ENCODE measurements at regions not wholly inside any gene's neighbourhood (a gene's known extent, or its start where the extent isn't known, plus 50 kb on each side); places are given as distances from the start of the nearest gene placed in this dataset.
A peak's percentile ranks its signal among the peaks of the same experiment; 100 is the strongest.
"Not testable (repeated sequence)": the region's sequence is repeated elsewhere in the genome, so short reads cannot be mapped to it uniquely, and the experiment has no call there.

DNA sequence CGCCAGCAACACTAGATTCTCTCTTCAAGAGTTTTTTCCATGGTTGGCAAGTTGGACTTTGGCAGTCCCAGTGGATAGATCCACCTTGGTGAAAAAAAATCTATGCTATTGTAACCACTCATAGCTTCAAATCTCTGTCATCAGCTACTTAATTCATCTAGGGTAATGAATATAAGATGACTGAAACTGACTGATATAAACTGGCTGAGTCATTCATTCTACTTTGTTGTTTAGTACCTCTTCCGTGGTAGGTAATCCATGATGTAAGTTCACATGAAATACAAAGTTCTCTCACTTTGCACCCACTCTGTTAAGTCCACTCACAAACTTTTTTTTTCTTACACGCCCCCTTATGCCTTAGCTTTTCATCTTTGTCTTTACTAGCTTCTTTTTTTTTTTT, 1381.5 kb downstream of the SLITRK5 start:
- Histone ChIP-seq H3K9me3 (ENCODE audit: control insufficient read depth, insufficient read depth, low read length) (peaks cover 2% of the 10 kb centered on the region; the same call in 1 of the 2 replicates), H3K4me1 (ENCODE audit: insufficient read depth, low read length) (no peaks in the 10 kb centered on the region), H3K9ac (ENCODE audit: low read depth, low read length) (no peak overlapping the region), H3K36me3 (ENCODE audit: insufficient read depth, low read length) (no peaks in the 10 kb centered on the region)

DNA sequence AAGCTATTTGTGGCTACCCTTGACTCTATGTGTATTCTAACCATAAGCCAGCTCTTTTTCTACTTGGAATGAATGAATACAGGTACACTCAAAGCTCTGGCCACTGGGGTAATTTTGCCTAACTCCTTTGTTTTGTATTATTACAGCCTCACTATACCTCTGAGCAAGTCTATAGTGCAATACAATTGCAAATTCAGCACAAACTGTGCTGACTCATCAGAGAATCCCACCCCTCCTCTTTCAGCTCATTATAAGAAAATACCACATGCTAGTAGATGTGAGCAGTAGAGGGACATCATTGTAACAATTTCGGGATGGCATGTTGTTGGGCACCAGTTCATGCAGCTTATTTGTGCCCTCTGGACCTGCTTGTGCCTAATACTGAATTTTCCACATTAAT, 1382.2 kb downstream of the SLITRK5 start:
- Histone ChIP-seq H3K4me1 (ENCODE audit: insufficient read depth, low read length) (no peaks in the 10 kb centered on the region), H3K36me3 (ENCODE audit: insufficient read depth, low read length) (no peaks in the 10 kb centered on the region), H3K9ac (ENCODE audit: low read depth, low read length) (no peak overlapping the region), H3K9me3 (ENCODE audit: control insufficient read depth, insufficient read depth, low read length) (peaks cover 2% of the 10 kb centered on the region; the same call in 1 of the 2 replicates)

DNA sequence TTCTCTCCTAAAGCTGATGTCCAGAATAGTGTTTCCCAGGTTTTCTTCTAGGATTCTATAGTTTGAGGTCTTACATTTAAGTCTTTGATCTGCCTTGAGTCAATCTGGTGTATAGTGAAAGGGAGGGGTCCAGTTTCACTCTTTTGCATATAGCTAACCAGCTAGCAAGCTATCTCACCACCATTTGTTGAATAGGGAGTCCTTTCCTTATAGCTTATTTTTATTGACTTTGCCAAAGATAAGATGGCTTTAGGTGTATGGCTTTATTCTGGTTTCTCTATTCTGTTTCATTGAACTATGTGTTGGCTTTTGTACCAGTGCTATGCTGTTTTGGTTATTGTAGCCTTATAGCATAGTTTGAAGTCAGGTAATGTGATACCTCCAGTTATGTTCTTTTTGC, 1386.1 kb downstream of the SLITRK5 start:
- no peak overlapping the region for H3K9ac ChIP-seq (ENCODE audit: low read depth, low read length)
- H3K9me3 ChIP-seq (ENCODE audit: control insufficient read depth, insufficient read depth, low read length): peaks cover 2% of the 10 kb centered on the region; the same call in 1 of the 2 replicates
- no peaks in the 10 kb centered on the region for H3K4me1 ChIP-seq (ENCODE audit: insufficient read depth, low read length)
- H3K36me3 ChIP-seq (ENCODE audit: insufficient read depth, low read length): no peaks in the 10 kb centered on the region

DNA sequence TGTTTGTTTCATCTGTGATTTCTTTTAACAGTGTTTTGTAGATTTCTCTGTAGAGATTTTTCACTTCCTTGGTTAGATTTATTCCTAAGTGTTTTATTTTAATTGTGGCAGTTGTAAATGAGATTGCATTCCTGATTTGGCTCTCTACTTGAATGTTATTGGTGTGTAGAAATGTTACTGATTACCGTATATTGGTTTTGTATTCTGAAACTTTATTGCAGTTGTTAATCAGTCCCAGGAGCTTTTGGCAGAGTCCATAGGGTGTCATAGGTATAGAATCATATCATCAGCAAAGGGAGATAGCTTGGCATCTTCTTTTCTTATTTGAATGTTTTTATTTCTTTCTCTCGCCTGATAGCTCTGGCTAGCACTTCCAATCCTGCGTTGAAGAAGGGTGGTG, 1386.7 kb downstream of the SLITRK5 start:
- H3K4me1 ChIP-seq (ENCODE audit: insufficient read depth, low read length): no peaks in the 10 kb centered on the region
- no peaks in the 10 kb centered on the region for H3K36me3 ChIP-seq (ENCODE audit: insufficient read depth, low read length)
- H3K9me3 ChIP-seq (ENCODE audit: control insufficient read depth, insufficient read depth, low read length): peaks cover 2% of the 10 kb centered on the region; the same call in 1 of the 2 replicates
- no peak overlapping the region for H3K9ac ChIP-seq (ENCODE audit: low read depth, low read length)

DNA sequence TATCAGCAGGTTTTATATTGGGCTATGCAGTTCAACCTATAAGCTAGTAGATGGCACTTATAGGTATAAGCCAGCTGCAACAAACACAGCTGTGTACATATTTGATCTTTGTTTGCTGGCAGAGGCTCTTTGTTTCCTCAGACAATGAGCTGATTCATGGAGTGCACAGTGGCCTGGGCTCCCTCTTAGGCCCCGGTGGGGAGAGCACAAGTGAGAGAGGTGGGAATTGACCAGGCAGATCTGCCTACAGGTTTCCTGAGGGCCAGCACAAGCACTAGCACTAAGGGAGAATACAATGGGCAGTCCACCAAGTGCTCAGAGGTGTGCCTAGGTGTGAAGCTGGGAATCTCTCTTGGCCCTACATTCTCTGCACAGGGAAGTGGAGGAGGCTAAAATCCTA, 1390.7 kb downstream of the SLITRK5 start:
- no peaks in the 10 kb centered on the region for H3K4me1 ChIP-seq (ENCODE audit: insufficient read depth, low read length)
- H3K36me3 ChIP-seq (ENCODE audit: insufficient read depth, low read length): no peaks in the 10 kb centered on the region

DNA sequence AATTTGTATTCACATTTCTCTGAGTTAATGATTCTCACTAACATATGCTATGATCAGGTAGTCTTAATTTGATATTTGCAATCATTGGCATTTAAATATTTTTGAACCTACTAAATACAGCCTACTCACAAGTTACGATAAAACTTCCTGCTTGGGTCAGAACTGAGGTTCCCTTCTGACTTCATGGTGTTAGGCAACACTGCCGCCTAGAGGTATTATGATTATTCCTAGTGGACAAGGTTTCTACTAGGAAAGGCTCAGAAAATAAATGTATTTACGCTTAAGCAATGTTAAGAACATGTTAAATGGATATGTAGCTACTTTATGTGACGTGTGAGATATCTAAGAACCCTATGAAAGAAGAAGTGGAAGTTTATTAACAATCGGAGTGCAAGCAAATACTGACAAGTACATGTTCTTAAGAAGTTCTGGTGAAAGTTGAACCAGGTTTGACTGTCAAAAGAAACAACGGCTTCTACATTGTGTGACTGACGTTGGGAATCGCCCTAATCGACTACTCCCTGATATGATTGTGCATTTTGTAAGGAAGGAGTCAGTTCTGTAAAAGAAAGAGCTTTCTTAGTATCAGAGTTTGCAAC, 1395.8 kb downstream of the SLITRK5 start:
- no peak overlapping the region; the same call in 1 of the 2 replicates for H3K9ac ChIP-seq (ENCODE audit: low read depth, low read length)
- no peaks in the 10 kb centered on the region for H3K36me3 ChIP-seq (ENCODE audit: insufficient read depth, low read length)

More for the DNA sequence above, 1390.7 kb downstream of the SLITRK5 start:
- H3K9ac ChIP-seq (ENCODE audit: low read depth, low read length): no peak overlapping the region
- H3K9me3 ChIP-seq (ENCODE audit: control insufficient read depth, insufficient read depth, low read length): no peaks in the 10 kb centered on the region

DNA sequence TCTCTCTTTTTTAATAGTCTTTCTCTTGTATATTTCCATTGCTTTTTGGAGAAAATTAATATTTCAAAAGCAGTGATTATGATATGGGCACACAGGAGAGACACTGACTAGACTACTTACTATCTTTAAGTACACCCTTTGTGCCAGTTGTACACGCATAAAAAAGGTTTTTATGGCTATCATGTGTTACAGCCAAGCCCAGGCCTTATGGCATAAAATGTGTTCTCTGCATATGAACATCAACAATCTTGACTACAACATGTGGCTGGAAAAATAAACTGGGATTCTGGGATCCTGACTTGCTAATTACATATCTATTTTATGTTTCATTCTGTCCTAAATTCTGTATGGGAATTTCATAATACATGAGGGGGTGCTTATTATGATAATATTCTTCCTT, 1401.8 kb downstream of the SLITRK5 start:
- no peaks in the 10 kb centered on the region for H3K36me3 ChIP-seq (ENCODE audit: insufficient read depth, low read length)
- H3K4me1 ChIP-seq (ENCODE audit: insufficient read depth, low read length): no peaks in the 10 kb centered on the region
- H3K9me3 ChIP-seq (ENCODE audit: control insufficient read depth, insufficient read depth, low read length): no peaks in the 10 kb centered on the region
- no peak overlapping the region for H3K9ac ChIP-seq (ENCODE audit: low read depth, low read length)

More for the DNA sequence above, 1395.8 kb downstream of the SLITRK5 start:
- H3K9me3 ChIP-seq (ENCODE audit: control insufficient read depth, insufficient read depth, low read length): no peaks in the 10 kb centered on the region
- H3K4me1 ChIP-seq (ENCODE audit: insufficient read depth, low read length): no peaks in the 10 kb centered on the region

DNA sequence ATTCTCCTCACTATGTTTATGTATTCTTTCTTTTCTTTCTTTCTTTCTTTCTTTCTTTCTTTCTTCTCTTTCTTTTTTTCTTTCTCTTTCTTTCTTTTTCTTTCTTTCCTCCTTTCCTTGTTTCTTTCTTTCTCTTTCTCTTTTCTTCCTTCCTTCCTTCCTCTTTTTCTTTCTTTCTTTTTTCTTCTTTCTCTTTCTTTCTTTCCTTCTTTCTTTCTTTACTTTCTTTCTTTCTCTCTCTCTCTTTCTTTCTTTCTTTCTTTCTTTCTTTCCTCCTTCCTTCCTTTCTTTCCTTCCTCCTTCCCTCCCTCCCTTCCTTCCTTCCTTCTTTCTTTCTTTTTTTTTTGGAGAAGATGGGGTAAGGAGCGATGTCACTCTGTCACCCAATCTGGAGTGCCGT, 1405.5 kb downstream of the SLITRK5 start:
- H3K36me3 ChIP-seq (ENCODE audit: insufficient read depth, low read length): no peaks in the 10 kb centered on the region
- no peaks in the 10 kb centered on the region for H3K9me3 ChIP-seq (ENCODE audit: control insufficient read depth, insufficient read depth, low read length)
- H3K4me1 ChIP-seq (ENCODE audit: insufficient read depth, low read length): no peaks in the 10 kb centered on the region; the same call in 1 of the 2 replicates
- no peak overlapping the region for H3K9ac ChIP-seq (ENCODE audit: low read depth, low read length)

DNA sequence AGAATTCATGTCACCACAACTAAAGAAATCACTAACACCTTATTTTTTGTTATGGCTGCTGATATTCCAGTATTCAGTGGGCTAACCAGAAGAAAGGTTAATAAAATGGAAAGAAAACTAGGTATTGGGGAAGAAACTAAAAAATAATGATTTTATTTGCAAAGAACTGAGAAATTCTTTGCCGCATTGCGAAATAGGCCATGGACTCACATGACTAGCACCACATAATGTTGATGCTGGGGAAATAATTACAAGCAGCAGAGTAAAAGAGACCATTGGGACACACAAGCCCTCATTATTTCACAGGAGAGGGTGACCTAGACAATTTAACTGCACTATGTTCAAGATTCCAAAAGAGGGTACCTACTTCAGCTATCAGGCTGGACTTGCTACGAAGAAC, 1411.5 kb downstream of the SLITRK5 start:
- no peaks in the 10 kb centered on the region for H3K9me3 ChIP-seq (ENCODE audit: control insufficient read depth, insufficient read depth, low read length)
- no peaks in the 10 kb centered on the region; the same call in 1 of the 2 replicates for H3K4me1 ChIP-seq (ENCODE audit: insufficient read depth, low read length)
- H3K36me3 ChIP-seq (ENCODE audit: insufficient read depth, low read length): no peaks in the 10 kb centered on the region
- no peak overlapping the region for H3K9ac ChIP-seq (ENCODE audit: low read depth, low read length)

DNA sequence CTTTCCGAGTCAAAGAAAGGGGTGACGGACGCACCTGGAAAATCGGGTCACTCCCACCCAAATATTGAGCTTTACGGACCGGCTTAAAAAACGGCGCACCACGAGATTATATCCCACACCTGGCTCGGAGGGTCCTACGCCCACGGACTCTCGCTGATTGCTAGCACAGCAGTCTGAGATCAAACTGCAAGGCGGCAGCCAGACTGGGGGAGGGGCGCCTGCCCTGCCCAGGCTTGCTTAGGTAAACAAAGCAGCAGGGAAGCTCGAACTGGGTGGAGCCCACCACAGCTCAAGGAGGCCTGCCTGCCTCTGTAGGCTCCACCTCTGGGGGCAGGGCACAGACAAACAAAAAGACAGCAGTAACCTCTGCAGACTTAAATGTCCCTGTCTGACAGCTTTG, 1416.9 kb downstream of the SLITRK5 start:
- not testable (repeated sequence) for H3K9me3 ChIP-seq (ENCODE audit: control insufficient read depth, insufficient read depth, low read length); H3K4me1 ChIP-seq (ENCODE audit: insufficient read depth, low read length); H3K36me3 ChIP-seq (ENCODE audit: insufficient read depth, low read length)
- H3K9ac ChIP-seq (ENCODE audit: low read depth, low read length): 0 out of 2 replicates have a peak overlapping the region, but pooled peaks have one; percentile 20

DNA sequence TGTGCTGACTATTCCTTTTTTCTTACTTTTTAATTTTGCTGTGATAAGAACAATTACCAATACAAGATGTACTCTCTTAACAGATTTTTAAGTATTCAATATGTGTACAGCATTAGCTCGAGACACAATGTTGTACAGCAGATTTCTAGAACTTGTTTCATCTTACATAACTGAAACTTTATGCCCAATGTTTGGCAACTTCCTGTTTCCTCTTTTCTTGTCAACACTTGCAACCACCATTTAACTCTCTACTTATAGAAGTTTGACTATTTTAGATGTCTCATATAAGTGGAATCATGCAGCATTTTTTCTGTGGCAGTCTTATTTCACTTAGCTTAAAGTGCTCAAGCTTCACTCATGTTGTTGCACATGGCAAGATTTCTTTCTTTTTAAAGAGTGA, 1426.8 kb downstream of the SLITRK5 start:
- no peaks in the 10 kb centered on the region for H3K4me1 ChIP-seq (ENCODE audit: insufficient read depth, low read length)
- no peak overlapping the region for H3K9ac ChIP-seq (ENCODE audit: low read depth, low read length)
- no peaks in the 10 kb centered on the region for H3K9me3 ChIP-seq (ENCODE audit: control insufficient read depth, insufficient read depth, low read length)
- H3K36me3 ChIP-seq (ENCODE audit: insufficient read depth, low read length): no peaks in the 10 kb centered on the region

DNA sequence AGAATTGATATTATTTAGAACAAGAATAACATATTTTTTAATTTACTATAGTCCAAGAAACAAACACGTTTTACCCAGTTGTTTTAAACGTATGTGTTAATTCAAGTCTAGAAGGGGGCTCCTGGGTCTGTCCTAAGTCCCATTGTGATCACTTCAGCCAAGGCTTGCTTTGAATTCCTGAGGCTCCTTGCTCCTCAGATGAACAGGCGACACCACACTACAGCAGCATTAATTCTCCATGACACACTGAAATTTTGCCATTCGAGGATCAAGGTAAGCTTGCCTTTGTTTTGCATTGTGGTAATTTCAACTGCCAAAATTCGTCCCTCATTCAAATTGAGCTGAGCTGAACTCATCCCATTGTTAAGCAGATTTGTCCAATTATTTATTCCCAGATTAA, 1442.6 kb downstream of the SLITRK5 start:
- Histone ChIP-seq H3K9me3 (ENCODE audit: control insufficient read depth, insufficient read depth, low read length) (no peaks in the 10 kb centered on the region), H3K9ac (ENCODE audit: low read depth, low read length) (no peak overlapping the region), H3K4me1 (ENCODE audit: insufficient read depth, low read length) (peaks cover 10% of the 10 kb centered on the region), H3K36me3 (ENCODE audit: insufficient read depth, low read length) (no peaks in the 10 kb centered on the region)

DNA sequence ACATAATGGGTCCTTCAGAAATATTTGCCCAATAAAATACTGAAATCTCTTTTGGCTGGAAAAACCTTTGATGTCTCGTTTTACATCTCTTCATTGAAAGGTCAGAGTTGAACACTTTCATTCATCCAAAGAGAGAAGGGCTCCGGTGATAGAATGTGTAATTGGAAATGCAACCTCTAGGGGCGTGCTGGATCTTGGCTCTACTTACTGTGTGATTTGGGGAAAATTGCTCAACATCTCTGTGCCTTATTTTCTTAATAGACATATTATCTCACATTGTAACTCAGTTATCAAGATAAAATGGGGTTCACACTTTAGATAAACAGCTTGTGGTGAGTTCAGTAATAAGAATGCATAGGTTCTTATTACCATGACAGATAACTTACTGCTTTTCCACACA, 1444.1 kb downstream of the SLITRK5 start:
- Histone ChIP-seq H3K4me1 (ENCODE audit: insufficient read depth, low read length) (peaks cover 10% of the 10 kb centered on the region), H3K9me3 (ENCODE audit: control insufficient read depth, insufficient read depth, low read length) (no peaks in the 10 kb centered on the region), H3K36me3 (ENCODE audit: insufficient read depth, low read length) (no peaks in the 10 kb centered on the region), H3K9ac (ENCODE audit: low read depth, low read length) (no peak overlapping the region)

DNA sequence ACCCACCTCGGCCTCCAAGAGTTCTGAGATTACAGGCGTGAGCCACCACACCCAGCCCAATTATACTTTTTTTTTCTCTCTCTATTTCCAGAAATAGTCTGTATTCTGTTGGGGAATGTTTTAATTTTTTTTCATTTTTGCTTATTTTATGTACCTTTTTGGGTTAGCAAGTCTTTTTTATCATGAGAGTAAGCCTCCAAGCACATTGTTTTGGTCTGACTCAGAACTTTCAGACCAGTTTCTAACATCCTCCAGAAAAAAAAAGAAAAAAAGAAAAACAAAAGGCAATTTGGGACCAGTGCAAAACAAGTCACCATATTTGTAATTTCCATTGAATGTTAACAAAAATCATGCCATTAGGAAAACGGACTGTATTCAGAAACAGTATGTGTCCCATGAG, 1465.5 kb downstream of the SLITRK5 start:
- Histone ChIP-seq H3K9ac (ENCODE audit: low read depth, low read length) (no peak overlapping the region), H3K4me1 (ENCODE audit: insufficient read depth, low read length) (no peaks in the 10 kb centered on the region), H3K36me3 (ENCODE audit: insufficient read depth, low read length) (no peaks in the 10 kb centered on the region), H3K9me3 (ENCODE audit: control insufficient read depth, insufficient read depth, low read length) (no peaks in the 10 kb centered on the region)

DNA sequence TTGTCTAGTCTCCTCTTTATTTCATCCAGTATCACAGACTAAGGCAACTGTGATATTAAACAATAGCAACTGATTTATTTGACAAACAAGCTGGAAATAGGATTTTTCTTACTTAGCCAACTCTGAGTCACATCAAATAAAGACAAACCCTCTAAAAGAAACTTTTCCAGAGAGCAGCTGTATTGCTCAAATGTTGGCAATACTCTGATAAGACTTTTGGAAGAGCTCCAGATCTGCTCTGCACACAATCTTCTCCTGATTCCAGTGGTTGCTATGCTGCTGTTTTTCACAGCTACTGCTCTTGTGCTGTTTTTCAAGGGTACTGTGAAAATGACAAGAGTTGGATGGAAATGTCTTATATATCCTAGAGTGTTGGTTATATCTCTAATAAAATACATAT, 1479.2 kb downstream of the SLITRK5 start:
- Histone ChIP-seq H3K9ac (ENCODE audit: low read depth, low read length) (no peak overlapping the region), H3K9me3 (ENCODE audit: control insufficient read depth, insufficient read depth, low read length) (0 out of 2 replicates have a peak, but pooled peaks cover 3% of the 10 kb centered on the region), H3K36me3 (ENCODE audit: insufficient read depth, low read length) (no peaks in the 10 kb centered on the region), H3K4me1 (ENCODE audit: insufficient read depth, low read length) (no peaks in the 10 kb centered on the region)

Measured in ES-I3 (cell line).